A673 (cell line): ENCODE measurements at regions not wholly inside any gene's neighbourhood (a gene's known extent, or its start where the extent isn't known, plus 50 kb on each side); places are given as distances from the start of the nearest gene placed in this dataset.

Experiments used
- BruUV-seq: library from RNA; stranded (reverse); fragments of 400-500 nt; replicated peaks from 2 replicates; lab custom pipeline; 2021; lab: Mats Ljungman, UMichigan
- CTCF ChIA-PET: fragments of 300-600 bp; sonication (Branson Sonifier 250); formaldehyde crosslinking; loops from one replicate; lab custom pipeline; 2022; ENCODE audit warnings: antibody characterized with exemption; lab: Charles Lee
- POLR2A ChIA-PET: fragments of 300-600 bp; sonication (Branson Sonifier 250); formaldehyde crosslinking; loops from one replicate; lab custom pipeline; 2022; ENCODE audit warnings: antibody characterized with exemption; ENCODE audit not compliant: low non-redundant PET; lab: Charles Lee
- DNase-seq: peaks from one replicate; pipeline ENCODE4 v3.0.0-alpha.2; 2015; ENCODE audit warnings: low spot score
- H3K27ac ChIP-seq: fragments of 200-600 bp; sonication (generic); 2 replicates; pipeline ENCODE4 v1.5.1; 2016; ENCODE audit warnings: mixed run types, low read depth, mild to moderate bottlenecking, mixed read lengths, antibody characterized with exemption, low read length; ENCODE audit not compliant: poor library complexity, severe bottlenecking
- H3K27me3 ChIP-seq: fragments of 200-600 bp; sonication (generic); replicated peaks from 2 replicates; pipeline ENCODE4 v1.6.1; 2017; ENCODE audit warnings: mixed run types, low read depth, mild to moderate bottlenecking, mixed read lengths, antibody characterized with exemption, low read length; ENCODE audit not compliant: insufficient read depth, poor library complexity
- H3K36me3 ChIP-seq: fragments of 200-600 bp; sonication (generic); 2 replicates; pipeline ENCODE4 v1.6.1; 2016; ENCODE audit warnings: mixed run types, mild to moderate bottlenecking, mixed read lengths, antibody characterized with exemption, low read length; ENCODE audit not compliant: insufficient read depth, poor library complexity, severe bottlenecking
- H3K4me1 ChIP-seq: fragments of 200-600 bp; sonication (generic); 2 replicates; pipeline ENCODE4 v1.6.1; 2017; ENCODE audit warnings: mixed run types, mild to moderate bottlenecking, mixed read lengths, antibody characterized with exemption, low read length; ENCODE audit not compliant: insufficient read depth, poor library complexity, severe bottlenecking
- H3K4me3 ChIP-seq: fragments of 200-600 bp; sonication (generic); 2 replicates; pipeline ENCODE4 v1.5.1; 2016; ENCODE audit warnings: low read depth, mixed run types, mild to moderate bottlenecking, mixed read lengths, low read length; ENCODE audit not compliant: poor library complexity, severe bottlenecking
- H3K9me3 ChIP-seq: fragments of 200-600 bp; sonication (generic); 2 replicates; pipeline ENCODE4 v1.6.1; 2016; ENCODE audit warnings: mixed run types, low read depth, mild to moderate bottlenecking, mixed read lengths, antibody characterized with exemption, low read length; ENCODE audit not compliant: poor library complexity, severe bottlenecking
- EZH2 ChIP-seq: fragments of 200-600 bp; sonication (generic); IDR thresholded peaks from 2 replicates; pipeline ENCODE4 v1.6.1; 2017; ENCODE audit warnings: borderline replicate concordance, low read depth, mild to moderate bottlenecking, mixed read lengths, antibody characterized with exemption, low read length; ENCODE audit not compliant: poor library complexity, severe bottlenecking
- intact Hi-C: fragments of 100-400 bp; cut with micrococcal nuclease; formaldehyde crosslinking; loops from one replicate; pipeline ENCODE4 v1.10.0; 2022; ENCODE audit not compliant: unreplicated experiment
- TF ChIP-seq, protein P1 (sequence below): fragments of 300-800, 200-600 bp; sonication (generic); conservative IDR thresholded peaks from 2 replicates; pipeline ENCODE4 v1.5.1; 2017; ENCODE audit warnings: low read depth, mild to moderate bottlenecking, antibody characterized with exemption, low read length, moderate library complexity, mixed read lengths

DNA sequence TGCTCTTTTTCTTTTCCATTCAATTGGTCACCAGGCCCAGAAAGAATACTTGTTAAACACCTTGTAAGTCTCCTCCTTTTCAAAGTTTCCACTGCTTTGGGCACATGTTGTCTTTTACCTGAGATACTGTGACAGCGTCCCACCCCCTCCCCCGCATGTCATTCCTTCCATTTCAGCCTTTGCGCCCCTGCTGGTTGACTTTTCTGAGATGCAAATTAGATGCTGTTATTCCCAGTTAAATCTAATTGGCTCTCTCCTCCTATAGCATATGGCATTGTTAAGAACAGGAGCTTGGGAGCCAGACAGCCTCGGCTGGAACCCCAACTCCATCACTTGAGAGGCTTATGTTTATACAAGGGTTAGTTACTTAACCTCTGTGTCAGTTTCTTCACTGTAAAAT lies 80.3 kb upstream of the GAREM1 start:
- ChIA-PET POLR2A (no interaction called here), CTCF (interaction anchor here (0.6 to 2.6 kb wide), 4 partner anchors 279 to 393 kb away, joined by 3 to 18 read pairs (median 7); no protein-coding TSS in a partner anchor)
- peak; percentile 42 for DNase-seq
- Histone ChIP-seq H3K36me3 (no peaks in the 10 kb centered on the region), H3K27me3 (no peaks in the 10 kb centered on the region), H3K9me3 (no peaks in the 10 kb centered on the region), H3K4me3 (no peak overlapping the region), H3K4me1 (no peaks in the 10 kb centered on the region), H3K27ac (no peak overlapping the region)
- TF ChIP-seq EZH2 = no peak
- TF ChIP-seq, protein P1, sequence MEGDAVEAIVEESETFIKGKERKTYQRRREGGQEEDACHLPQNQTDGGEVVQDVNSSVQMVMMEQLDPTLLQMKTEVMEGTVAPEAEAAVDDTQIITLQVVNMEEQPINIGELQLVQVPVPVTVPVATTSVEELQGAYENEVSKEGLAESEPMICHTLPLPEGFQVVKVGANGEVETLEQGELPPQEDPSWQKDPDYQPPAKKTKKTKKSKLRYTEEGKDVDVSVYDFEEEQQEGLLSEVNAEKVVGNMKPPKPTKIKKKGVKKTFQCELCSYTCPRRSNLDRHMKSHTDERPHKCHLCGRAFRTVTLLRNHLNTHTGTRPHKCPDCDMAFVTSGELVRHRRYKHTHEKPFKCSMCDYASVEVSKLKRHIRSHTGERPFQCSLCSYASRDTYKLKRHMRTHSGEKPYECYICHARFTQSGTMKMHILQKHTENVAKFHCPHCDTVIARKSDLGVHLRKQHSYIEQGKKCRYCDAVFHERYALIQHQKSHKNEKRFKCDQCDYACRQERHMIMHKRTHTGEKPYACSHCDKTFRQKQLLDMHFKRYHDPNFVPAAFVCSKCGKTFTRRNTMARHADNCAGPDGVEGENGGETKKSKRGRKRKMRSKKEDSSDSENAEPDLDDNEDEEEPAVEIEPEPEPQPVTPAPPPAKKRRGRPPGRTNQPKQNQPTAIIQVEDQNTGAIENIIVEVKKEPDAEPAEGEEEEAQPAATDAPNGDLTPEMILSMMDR = peak; percentile 48
- intact Hi-C loops = loop anchor here (5.0 kb wide), 1 partner anchor 264 kb away; no protein-coding TSS in a partner anchor
- no TSS peak for BruUV-seq

DNA sequence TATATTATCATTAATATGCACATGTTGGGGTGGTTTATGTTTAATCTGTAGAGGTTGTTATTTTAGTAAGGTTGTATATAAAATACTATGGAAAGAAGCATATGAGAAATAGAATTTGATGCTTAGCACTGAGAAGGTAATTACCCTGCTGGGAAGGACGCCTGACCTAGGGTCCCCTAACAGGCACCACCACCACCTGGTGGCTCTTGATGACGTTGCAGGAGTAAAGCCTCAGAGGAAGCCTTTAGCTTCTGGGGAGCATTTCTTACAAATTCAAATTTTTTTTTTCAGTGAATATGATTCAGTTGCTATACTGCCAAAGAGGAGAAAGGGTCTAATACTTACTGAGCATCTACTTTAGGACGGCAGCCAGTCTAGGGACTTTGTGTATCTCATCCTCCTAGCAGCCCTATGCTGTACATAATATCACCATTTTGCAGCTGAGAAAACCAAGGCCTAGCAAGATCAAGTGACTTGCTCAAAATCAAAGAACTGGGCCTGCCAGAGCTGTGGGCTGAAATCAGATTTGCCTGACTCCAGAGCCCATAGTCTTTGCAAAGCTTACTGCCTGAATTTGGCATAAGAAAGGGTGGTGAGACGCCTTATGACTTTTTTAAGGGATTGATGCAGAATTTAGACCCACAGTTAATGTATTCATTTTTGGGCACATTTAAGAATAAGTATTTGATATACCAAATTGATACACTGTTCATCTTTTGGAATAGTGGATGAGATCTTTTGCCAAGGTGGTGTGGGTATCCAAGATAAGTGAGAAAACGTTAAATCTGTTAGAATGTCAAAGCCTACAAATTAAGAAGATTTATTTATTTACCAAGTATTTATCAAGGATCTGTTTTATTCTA lies 78.8 kb upstream of the GAREM1 start:
- TF ChIP-seq, protein P1 = peak; percentile 70
- TF ChIP-seq EZH2 = no peak
- Histone ChIP-seq H3K27me3 (no peaks in the 10 kb centered on the region), H3K9me3 (no peaks in the 10 kb centered on the region), H3K4me3 (no peak overlapping the region), H3K4me1 (no peaks in the 10 kb centered on the region), H3K27ac (no peak overlapping the region), H3K36me3 (no peaks in the 10 kb centered on the region)
- ChIA-PET CTCF (interaction anchor here (0.6 to 2.1 kb wide), 5 partner anchors 79 to 391 kb away, joined by 4 to 10 read pairs (median 6); partner anchors contain the start of gene GAREM1), POLR2A (interaction anchor here (0.6 kb wide), 1 partner anchor 445 kb away, joined by 5 read pairs; no protein-coding TSS in a partner anchor)
- DNase-seq = peak; percentile 65
- intact Hi-C loops = loop anchor here (1.0 to 5.0 kb wide), 4 partner anchors 77 to 391 kb away; partner anchors contain the start of gene GAREM1
- BruUV-seq = no TSS peak

DNA sequence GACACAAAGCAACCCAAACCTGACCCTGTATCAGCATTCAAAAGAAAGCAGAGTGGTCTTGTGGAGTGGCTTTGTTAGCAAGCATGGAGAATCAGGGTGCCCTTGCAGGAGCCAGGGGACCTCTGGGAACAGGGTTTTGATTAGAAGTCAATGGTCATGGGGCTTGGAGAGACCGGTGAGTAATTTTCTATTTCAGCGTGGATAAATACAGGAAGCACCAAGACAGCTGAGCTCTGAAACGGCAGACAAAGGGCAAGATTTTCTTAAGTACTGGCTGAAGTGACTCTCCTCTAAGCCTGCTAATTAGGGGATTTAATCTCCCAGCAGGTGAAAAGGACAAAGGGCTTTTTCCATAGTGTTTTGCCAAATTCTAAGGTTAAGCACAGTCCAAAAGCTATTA lies 78.0 kb upstream of the GAREM1 start:
- POLR2A ChIA-PET = no interaction called here
- no TSS peak for BruUV-seq
- peak; percentile 3 for DNase-seq
- intact Hi-C loops = loop anchor here (1.0 to 5.0 kb wide), 3 partner anchors 76 to 390 kb away; partner anchors contain the start of gene GAREM1
- TF ChIP-seq EZH2 = no peak
- TF ChIP-seq, protein P1 = no peak
- no peaks in the 10 kb centered on the region for H3K4me1 ChIP-seq
- no peaks in the 10 kb centered on the region for H3K27me3 ChIP-seq
- H3K27ac ChIP-seq = no peak overlapping the region
- H3K9me3 ChIP-seq = no peaks in the 10 kb centered on the region
- CTCF ChIA-PET = interaction anchor here (0.6 to 2.1 kb wide), 4 partner anchors 277 to 391 kb away, joined by 4 to 10 read pairs (median 7); no protein-coding TSS in a partner anchor
- H3K36me3 ChIP-seq = no peaks in the 10 kb centered on the region
- no peak overlapping the region for H3K4me3 ChIP-seq
